ENCODE measurements at regions not wholly inside any gene's neighbourhood (a gene's known extent, or its start where the extent isn't known, plus 50 kb on each side); places are given as distances from the start of the nearest gene placed in this dataset.

DNA sequence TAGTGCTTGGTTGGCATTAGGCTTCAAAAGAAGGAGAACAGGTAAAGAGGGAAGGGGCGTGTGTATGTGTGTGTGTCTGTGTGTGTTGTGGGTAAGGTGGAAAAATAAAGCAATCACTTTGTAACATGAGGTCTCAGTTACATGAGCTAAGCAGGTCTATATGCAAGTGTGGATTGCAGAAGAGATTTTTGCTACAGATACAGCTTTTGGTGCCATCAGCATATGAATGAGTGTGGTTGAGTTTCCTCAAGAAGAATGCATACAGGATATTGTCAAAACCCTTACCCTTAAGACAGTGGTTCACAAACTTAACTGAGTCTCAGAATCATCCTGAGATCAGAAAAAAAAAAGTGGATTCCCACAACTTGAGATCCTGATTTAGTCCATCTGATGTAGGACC, 220.5 kb upstream of the HTR2C start:
- TF ChIP-seq, protein P1, sequence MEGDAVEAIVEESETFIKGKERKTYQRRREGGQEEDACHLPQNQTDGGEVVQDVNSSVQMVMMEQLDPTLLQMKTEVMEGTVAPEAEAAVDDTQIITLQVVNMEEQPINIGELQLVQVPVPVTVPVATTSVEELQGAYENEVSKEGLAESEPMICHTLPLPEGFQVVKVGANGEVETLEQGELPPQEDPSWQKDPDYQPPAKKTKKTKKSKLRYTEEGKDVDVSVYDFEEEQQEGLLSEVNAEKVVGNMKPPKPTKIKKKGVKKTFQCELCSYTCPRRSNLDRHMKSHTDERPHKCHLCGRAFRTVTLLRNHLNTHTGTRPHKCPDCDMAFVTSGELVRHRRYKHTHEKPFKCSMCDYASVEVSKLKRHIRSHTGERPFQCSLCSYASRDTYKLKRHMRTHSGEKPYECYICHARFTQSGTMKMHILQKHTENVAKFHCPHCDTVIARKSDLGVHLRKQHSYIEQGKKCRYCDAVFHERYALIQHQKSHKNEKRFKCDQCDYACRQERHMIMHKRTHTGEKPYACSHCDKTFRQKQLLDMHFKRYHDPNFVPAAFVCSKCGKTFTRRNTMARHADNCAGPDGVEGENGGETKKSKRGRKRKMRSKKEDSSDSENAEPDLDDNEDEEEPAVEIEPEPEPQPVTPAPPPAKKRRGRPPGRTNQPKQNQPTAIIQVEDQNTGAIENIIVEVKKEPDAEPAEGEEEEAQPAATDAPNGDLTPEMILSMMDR (IDR thresholded peaks at IDR 0.05), result no peak
- no peak for TF ChIP-seq POLR2A (IDR thresholded peaks at IDR 0.05)

All from esophagus squamous epithelium (tissue), 4 donors.